Duodenal mucosa (tissue), 2 donors: ENCODE measurements at regions not wholly inside any gene's neighbourhood (a gene's known extent, or its start where the extent isn't known, plus 50 kb on each side); places are given as distances from the start of the nearest gene placed in this dataset.

Experiments used
- H3K27ac ChIP-seq: one replicate; pipeline ENCODE4 v1.7.0; 2013; ENCODE audit warnings: low read depth, low read length
- H3K27me3 ChIP-seq, 2 donors: one replicate each; pipeline ENCODE4 v1.7.0; 2013; ENCODE audit warnings: low read length in 2 of 2, control low read depth in 1 of 2; ENCODE audit not compliant: insufficient read depth in 2 of 2, control insufficient read depth in 1 of 2
- H3K36me3 ChIP-seq, 2 donors: one replicate each; pipeline ENCODE4 v1.7.0; 2013; ENCODE audit warnings: low read length in 2 of 2, control low read depth in 1 of 2; ENCODE audit not compliant: insufficient read depth in 2 of 2, control insufficient read depth in 1 of 2
- H3K4me1 ChIP-seq, 2 donors: one replicate each; pipeline ENCODE4 v1.7.0; 2013; ENCODE audit warnings: low read length in 2 of 2, control low read depth in 1 of 2; ENCODE audit not compliant: insufficient read depth in 2 of 2, control insufficient read depth in 1 of 2
- H3K4me3 ChIP-seq, 2 donors: one replicate each; pipeline ENCODE4 v1.7.0; 2013; ENCODE audit warnings: low read length in 2 of 2, low read depth in 1 of 2
- H3K9ac ChIP-seq, 2 donors: one replicate each; pipeline ENCODE4 v1.7.0; 2013; ENCODE audit warnings: low read length in 2 of 2, low read depth in 1 of 2
- H3K9me3 ChIP-seq, 2 donors: one replicate each; pipeline ENCODE4 v1.7.0; 2013; ENCODE audit warnings: low read length in 2 of 2, control low read depth in 1 of 2; ENCODE audit not compliant: control insufficient read depth in 1 of 2

DNA sequence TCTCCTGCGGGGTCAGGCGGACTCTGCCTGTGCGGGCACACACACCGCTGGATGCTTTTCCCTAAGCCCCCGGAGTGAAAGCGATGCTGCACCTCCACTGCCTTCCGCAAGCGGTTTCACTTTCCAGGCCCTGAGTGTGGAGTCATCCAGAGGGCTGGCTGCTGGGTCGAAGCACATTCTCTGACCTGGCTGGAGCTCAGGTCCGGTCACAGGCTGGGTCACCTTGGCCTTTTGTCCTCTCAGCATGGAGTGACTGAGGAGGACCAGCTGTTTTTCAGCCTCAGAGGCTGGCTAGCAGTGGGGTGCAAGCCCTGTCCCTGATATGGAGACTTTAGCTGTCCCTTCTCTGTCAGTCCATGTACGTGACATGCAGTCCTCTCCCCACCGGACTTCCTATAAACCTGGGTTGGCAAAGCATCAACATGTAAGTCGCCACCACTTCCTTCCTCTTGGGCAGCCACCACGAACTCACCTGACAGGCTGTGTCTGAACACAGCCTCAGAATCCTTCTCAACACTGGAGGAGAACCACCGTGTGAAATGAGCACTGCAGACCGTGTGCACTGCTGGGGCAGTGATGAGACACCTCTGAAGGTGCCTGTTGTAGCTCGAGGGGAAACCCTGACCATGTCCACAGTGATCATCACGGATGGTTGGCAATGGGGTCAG, 51.3 kb downstream of the GADD45G start:
- no peak overlapping the region for H3K27ac ChIP-seq
- no peaks in the 10 kb centered on the region for H3K9me3 ChIP-seq
- peaks cover 23 to 24% of the 10 kb centered on the region in 2 donors for H3K4me1 ChIP-seq
- H3K27me3 ChIP-seq, result no peaks in the 10 kb centered on the region
- H3K4me3 ChIP-seq, result no peak overlapping the region
- no peak overlapping the region for H3K9ac ChIP-seq
- no peaks in the 10 kb centered on the region for H3K36me3 ChIP-seq

DNA sequence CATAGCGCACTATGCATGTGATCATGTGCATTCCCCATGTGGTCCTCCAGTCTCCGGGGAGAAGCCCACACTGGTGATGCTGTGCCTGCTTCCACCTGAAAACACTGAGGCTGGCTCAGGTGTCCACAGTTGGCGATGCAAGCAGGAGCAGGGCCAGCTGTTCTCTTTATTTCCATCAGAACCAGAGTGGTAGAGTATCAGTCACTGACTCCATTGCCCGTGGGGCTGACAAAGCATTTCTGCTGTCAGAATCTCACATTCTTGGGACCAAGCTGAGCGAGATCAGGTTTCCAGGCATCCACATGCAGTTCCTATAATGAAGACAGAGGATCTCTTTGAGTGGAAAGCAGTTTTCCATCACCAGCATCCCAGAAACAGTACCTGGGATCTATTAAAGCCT, 52.5 kb downstream of the GADD45G start:
- H3K9me3 ChIP-seq, result no peaks in the 10 kb centered on the region
- no peak overlapping the region for H3K4me3 ChIP-seq
- H3K27ac ChIP-seq, result no peak overlapping the region
- no peak overlapping the region for H3K9ac ChIP-seq
- no peaks in the 10 kb centered on the region for H3K27me3 ChIP-seq
- peaks cover 32 to 34% of the 10 kb centered on the region in 2 donors for H3K4me1 ChIP-seq
- H3K36me3 ChIP-seq, result no peaks in the 10 kb centered on the region

DNA sequence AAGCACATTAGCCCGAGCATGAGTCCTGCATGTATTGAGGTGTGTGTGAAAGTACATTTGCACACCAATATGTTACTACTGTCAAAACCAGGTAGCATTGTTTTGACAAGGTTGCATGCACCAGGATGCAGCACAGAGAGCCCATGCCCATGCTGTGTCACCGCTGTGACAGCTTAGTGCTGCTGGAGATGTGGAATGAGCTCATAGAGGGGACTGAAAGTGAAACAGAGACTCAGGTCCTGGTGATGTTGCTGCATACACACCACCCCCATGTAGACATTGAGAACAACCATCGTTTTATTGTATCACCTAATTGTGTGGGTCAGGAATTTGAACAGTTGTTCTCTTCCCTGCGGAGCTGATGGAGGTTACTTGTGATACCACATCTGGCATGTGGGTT, 53.0 kb downstream of the GADD45G start:
- Histone ChIP-seq H3K9me3 (no peaks in the 10 kb centered on the region), H3K4me3 (no peak overlapping the region), H3K4me1 (peaks cover 34 to 39% of the 10 kb centered on the region in 2 donors), H3K36me3 (no peaks in the 10 kb centered on the region), H3K9ac (no peak overlapping the region), H3K27me3 (no peaks in the 10 kb centered on the region), H3K27ac (no peak overlapping the region)

DNA sequence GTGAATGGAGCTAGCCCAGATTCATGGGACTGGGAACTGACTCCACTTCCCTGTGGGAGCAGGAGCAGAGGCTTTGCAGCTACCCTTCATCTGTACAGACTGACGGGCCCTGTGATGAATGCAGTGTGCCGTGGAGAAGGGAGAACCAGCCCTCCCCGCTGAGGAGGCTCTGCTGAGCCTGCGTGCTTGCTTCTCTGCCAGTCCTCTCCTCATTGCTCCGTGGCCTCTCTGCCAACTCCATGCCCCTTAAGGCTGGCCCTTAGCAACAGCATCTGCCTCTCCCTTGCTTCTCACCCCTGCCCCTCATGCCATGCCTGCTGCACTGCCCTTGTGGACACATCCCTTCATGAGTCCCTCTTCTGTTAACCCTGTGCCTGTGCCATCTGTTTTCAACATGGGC, 53.6 kb downstream of the GADD45G start:
- H3K4me1 ChIP-seq, result peaks cover 38 to 45% of the 10 kb centered on the region in 2 donors
- H3K9ac ChIP-seq, result no peak overlapping the region
- H3K4me3 ChIP-seq, result no peak overlapping the region
- H3K27me3 ChIP-seq, result no peaks in the 10 kb centered on the region
- no peaks in the 10 kb centered on the region for H3K36me3 ChIP-seq
- H3K27ac ChIP-seq, result no peak overlapping the region
- no peaks in the 10 kb centered on the region for H3K9me3 ChIP-seq

DNA sequence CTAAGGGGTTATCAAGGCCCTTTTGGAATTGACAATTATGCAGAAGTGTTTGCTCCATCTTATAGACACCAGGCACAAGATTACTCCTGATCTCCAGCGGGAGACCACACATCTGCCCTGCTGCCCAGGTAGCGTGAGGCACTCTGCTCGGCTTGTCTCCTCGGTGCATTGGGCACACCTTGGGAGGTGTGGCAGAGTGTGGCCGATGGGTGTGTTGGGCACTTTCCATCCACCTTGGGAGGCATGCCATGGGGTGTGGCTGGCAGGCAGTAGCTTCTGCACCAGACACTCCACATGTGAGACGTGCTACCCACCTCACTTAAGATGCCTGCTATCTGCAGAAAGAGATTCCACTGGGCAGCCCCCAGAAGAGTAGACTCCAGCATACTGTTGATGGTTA, 54.1 kb downstream of the GADD45G start:
- no peak overlapping the region for H3K9ac ChIP-seq
- no peaks in the 10 kb centered on the region for H3K36me3 ChIP-seq
- no peaks in the 10 kb centered on the region for H3K9me3 ChIP-seq
- no peaks in the 10 kb centered on the region for H3K27me3 ChIP-seq
- H3K4me3 ChIP-seq, result no peak overlapping the region
- H3K4me1 ChIP-seq, result peaks cover 41 to 50% of the 10 kb centered on the region in 2 donors
- H3K27ac ChIP-seq, result no peak overlapping the region

DNA sequence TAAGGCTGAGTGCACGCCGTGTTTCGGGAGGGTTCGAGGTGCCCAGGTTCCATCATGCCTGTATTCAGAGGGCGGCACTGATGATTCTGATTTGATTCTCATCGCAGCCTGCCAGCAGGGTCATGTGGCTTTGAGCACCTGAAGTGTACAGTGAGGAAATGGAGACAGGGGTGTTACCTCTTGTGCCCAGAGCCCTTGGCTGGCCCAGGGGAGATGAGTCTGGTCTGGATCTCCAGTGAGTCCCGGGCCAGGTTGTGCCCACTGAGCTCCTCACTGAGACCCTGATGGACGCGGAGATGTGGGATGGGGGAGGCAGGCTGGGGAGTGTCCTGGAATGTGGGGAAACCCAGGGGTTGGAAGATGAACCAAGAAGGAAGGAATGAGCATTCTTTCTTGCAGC, 54.7 kb downstream of the GADD45G start:
- Histone ChIP-seq H3K4me1 (peaks cover 41 to 56% of the 10 kb centered on the region in 2 donors), H3K4me3 (no peak overlapping the region), H3K9me3 (no peaks in the 10 kb centered on the region), H3K9ac (no peak overlapping the region), H3K36me3 (no peaks in the 10 kb centered on the region), H3K27ac (no peak overlapping the region), H3K27me3 (no peaks in the 10 kb centered on the region)

DNA sequence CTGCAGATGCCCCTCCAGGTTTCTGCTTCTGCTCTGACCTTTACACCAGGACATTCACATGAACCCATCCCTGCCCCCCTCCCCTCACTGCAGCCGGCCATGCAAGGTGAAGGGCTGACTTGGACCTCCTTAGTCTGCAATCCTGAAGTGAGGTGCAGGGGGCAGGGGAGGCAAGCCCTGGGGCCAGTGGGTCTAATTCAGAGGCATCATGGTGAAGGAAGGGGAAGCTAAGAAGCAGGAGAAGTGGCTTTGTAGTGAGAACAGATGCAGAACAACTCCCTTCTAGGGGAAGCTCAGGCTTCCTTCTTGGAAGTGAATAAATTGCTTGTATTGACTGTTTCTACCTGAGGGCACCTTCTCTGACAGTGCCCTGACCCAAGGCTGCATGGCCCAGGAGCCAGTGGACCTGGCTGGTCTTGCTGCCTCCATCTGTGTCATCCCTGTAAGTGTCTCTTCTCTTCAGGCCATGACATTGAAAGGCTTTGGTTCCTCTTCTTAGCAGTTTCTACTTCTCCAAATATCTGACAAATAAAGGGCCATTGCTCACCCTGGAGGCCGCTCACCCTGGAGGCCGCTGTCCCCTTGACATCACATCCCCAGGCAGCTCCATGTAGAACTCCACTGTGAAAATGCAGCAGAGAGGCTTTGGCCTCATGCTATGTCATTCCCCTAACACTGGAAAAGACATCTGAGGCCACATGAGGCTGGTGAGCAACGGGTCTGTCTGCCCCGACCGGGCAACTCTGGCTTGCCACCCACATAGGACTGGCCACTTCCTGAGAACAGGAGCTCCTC, 55.3 kb downstream of the GADD45G start:
- no peaks in the 10 kb centered on the region for H3K9me3 ChIP-seq
- H3K4me1 ChIP-seq, result peaks cover 45 to 61% of the 10 kb centered on the region in 2 donors
- no peaks in the 10 kb centered on the region for H3K36me3 ChIP-seq
- no peak overlapping the region for H3K9ac ChIP-seq
- no peaks in the 10 kb centered on the region for H3K27me3 ChIP-seq
- no peak overlapping the region for H3K4me3 ChIP-seq
- H3K27ac ChIP-seq, result no peak overlapping the region

DNA sequence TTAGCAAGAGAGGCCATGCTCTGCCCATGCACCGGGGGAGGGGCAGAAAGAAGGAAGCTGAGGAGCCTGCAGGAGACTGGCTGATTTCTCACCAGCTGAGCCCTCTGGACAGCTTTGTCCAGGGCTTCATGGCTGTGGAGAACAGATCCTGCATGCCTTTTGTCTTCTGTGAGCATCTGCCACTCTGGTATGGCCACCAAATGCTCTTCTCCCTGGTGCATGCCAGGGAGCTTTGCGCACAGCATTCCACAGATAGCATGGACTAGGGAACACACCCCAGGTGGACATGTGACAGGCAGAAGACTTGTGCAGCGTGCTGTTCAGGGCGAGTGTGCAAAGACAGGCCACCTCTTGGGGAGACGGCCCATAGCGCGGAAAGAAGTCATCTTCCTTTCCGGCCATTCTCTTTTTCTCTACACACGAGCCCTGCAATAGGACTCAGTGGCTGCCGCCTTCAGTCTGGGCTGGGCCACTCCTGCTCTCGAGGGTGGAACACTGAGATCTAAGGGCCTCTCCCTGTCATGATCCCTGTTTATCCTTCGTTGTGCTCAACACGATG, 56.7 kb downstream of the GADD45G start:
- Histone ChIP-seq H3K27ac (no peak overlapping the region), H3K9me3 (no peaks in the 10 kb centered on the region), H3K36me3 (no peaks in the 10 kb centered on the region), H3K4me1 (peaks cover 37 to 61% of the 10 kb centered on the region in 2 donors), H3K27me3 (no peaks in the 10 kb centered on the region), H3K9ac (peak overlapping the region in 1 of 2 donors; percentile 15), H3K4me3 (peak overlapping the region; percentile 47 to 65)

DNA sequence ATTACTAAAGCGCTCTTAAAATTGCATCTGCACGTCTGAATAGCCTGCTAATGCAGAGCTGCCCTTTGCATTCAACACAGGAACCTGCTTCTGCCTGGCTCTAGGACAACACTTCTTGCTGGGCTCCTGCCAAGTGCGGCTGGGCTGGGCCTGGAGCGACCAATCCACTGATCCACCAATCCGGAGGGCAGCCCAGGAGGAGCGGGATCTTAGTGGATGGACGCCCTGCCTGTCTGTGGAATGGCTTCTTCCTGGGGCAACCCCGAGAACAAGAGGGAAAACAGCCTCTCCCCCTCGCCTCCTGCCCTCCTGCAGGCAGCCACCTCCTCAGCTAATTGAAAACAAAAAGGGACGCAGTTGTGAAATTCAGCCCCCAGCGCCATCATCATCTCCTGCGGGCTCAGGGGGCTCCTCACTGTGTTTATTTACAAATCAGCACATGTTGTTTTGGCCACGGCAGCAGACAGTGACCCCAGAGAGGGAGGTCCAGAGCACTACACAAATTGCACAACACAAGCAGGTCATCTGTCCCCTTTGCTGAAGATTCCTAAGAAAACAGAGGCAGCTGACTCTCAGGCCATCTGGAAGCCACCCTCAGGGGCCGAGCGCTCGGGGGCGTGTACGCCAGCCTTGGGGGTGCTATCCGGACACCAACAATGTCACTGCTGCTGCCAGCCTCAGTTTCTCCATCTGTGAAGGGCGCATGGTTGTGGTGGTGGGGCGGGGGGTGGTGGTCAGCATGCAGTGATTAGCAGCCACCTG, 57.3 kb downstream of the GADD45G start:
- H3K27ac ChIP-seq, result no peak overlapping the region
- peak overlapping the region; percentile 15 to 28 for H3K9ac ChIP-seq
- H3K27me3 ChIP-seq, result no peaks in the 10 kb centered on the region
- no peaks in the 10 kb centered on the region for H3K36me3 ChIP-seq
- H3K9me3 ChIP-seq, result no peaks in the 10 kb centered on the region
- peaks cover 37 to 61% of the 10 kb centered on the region in 2 donors for H3K4me1 ChIP-seq
- peak overlapping the region; percentile 47 to 65 for H3K4me3 ChIP-seq
